ENCODE measurements at regions not wholly inside any gene's neighbourhood (a gene's known extent, or its start where the extent isn't known, plus 50 kb on each side); places are given as distances from the start of the nearest gene placed in this dataset.

DNA sequence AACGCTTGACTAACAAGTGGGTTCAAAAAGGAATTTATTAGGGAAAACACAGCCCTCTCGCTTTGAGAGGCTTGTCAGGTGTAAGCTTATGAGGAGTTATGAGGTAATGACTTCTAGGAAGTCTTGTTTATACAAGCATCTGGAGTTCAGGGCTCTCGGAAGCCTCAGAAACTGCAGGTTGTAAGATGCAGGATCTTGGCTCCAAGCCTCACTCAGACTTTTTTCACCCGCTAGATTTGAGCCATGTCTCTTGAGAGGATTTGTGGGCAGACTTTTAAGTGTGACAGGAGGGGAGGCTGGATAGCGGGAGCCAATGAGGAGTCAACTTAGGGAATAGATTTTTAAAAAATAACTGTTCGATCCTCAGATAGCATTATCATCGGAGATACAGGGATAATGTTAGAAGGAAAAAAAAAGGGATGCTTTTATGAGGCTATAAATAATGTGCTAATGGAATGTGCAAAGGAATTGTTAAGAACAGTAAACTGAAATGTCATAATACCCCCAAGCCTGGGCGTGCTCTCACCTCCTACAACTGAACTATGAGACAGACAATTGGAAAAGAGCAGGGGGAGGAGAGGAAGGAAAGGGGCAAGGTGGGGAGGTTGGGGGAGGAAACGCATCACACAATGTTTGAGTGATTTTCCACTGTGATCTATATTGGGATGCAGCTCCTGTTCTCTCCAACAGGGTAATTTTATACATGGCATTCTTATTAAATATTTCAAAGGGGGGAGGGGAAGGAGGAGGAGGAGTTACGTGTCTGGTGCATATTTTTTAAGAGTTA lies 107.4 kb upstream of the ESRRG start:
- Histone ChIP-seq H3K4me2 (ENCODE audit: low read length) (no peak overlapping the region), H3K27ac (ENCODE audit: low read length) (no peak overlapping the region), H2AFZ (ENCODE audit: low read depth, low read length) (no peak overlapping the region), H4K20me1 (ENCODE audit: insufficient read depth, low read length) (no peaks in the 10 kb centered on the region), H3K4me1 (ENCODE audit: low read length) (no peaks in the 10 kb centered on the region), H3K27me3 (ENCODE audit: low read depth, low read length) (no peaks in the 10 kb centered on the region), H3K36me3 (replicated peaks; ENCODE audit: low read depth, low read length) (no peaks in the 10 kb centered on the region), H3K79me2 (ENCODE audit: low read length) (no peaks in the 10 kb centered on the region), H3K4me3 (ENCODE audit: low read length) (no peak overlapping the region), H3K9ac (ENCODE audit: low read length) (no peak overlapping the region), H3K9me3 (ENCODE audit: insufficient read depth, low read length) (no peaks in the 10 kb centered on the region)
- TF ChIP-seq, protein P1, sequence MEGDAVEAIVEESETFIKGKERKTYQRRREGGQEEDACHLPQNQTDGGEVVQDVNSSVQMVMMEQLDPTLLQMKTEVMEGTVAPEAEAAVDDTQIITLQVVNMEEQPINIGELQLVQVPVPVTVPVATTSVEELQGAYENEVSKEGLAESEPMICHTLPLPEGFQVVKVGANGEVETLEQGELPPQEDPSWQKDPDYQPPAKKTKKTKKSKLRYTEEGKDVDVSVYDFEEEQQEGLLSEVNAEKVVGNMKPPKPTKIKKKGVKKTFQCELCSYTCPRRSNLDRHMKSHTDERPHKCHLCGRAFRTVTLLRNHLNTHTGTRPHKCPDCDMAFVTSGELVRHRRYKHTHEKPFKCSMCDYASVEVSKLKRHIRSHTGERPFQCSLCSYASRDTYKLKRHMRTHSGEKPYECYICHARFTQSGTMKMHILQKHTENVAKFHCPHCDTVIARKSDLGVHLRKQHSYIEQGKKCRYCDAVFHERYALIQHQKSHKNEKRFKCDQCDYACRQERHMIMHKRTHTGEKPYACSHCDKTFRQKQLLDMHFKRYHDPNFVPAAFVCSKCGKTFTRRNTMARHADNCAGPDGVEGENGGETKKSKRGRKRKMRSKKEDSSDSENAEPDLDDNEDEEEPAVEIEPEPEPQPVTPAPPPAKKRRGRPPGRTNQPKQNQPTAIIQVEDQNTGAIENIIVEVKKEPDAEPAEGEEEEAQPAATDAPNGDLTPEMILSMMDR (IDR thresholded peaks at IDR 0.05; ENCODE audit: low read depth, low read length) = no peak
- no peak for TF ChIP-seq EZH2phosphoT487 (IDR thresholded peaks at IDR 0.05; ENCODE audit: low read depth)

DNA sequence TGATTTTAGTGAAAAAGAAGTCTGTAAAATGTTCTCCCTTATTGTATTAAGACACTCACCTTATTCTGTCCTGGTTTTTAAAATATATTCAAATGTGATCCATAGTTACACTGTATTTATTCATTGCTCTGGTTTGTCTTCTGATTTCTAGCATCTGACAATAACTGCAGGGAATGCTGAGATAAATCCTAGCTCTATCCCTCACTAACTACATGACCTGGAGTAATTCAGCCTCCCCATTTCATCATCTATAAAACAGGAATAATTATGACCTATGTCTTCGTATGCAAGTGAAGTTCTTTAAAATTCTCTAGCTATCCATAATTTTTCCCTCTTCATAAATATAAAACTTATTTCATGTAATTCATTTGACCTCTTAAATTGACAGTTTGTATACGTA lies 104.0 kb upstream of the ESRRG start:
- H3K4me1 ChIP-seq (ENCODE audit: low read length) = no peaks in the 10 kb centered on the region
- H3K9ac ChIP-seq (ENCODE audit: low read length) = no peak overlapping the region
- TF ChIP-seq, protein P1 (IDR thresholded peaks at IDR 0.05; ENCODE audit: low read depth, low read length) = no peak
- TF ChIP-seq EZH2phosphoT487 (IDR thresholded peaks at IDR 0.05; ENCODE audit: low read depth) = no peak
- no peaks in the 10 kb centered on the region for H3K27me3 ChIP-seq (ENCODE audit: low read depth, low read length)
- H3K79me2 ChIP-seq (ENCODE audit: low read length) = no peaks in the 10 kb centered on the region
- no peak overlapping the region for H3K4me2 ChIP-seq (ENCODE audit: low read length)
- no peaks in the 10 kb centered on the region for H3K9me3 ChIP-seq (ENCODE audit: insufficient read depth, low read length)
- no peak overlapping the region for H3K4me3 ChIP-seq (ENCODE audit: low read length)
- no peak overlapping the region for H2AFZ ChIP-seq (ENCODE audit: low read depth, low read length)
- no peak overlapping the region for H3K27ac ChIP-seq (ENCODE audit: low read length)
- no peaks in the 10 kb centered on the region for H4K20me1 ChIP-seq (ENCODE audit: insufficient read depth, low read length)
- H3K36me3 ChIP-seq (replicated peaks; ENCODE audit: low read depth, low read length) = no peaks in the 10 kb centered on the region

- Histone ChIP-seq H3K27ac (ENCODE audit: low read length) (no peak overlapping the region), H3K36me3 (replicated peaks; ENCODE audit: low read depth, low read length) (no peaks in the 10 kb centered on the region), H3K9ac (ENCODE audit: low read length) (no peak overlapping the region), H3K27me3 (ENCODE audit: low read depth, low read length) (no peaks in the 10 kb centered on the region), H3K4me1 (ENCODE audit: low read length) (no peaks in the 10 kb centered on the region), H4K20me1 (ENCODE audit: insufficient read depth, low read length) (no peaks in the 10 kb centered on the region), H3K9me3 (ENCODE audit: insufficient read depth, low read length) (no peaks in the 10 kb centered on the region), H2AFZ (ENCODE audit: low read depth, low read length) (no peak overlapping the region), H3K4me3 (ENCODE audit: low read length) (no peak overlapping the region), H3K79me2 (ENCODE audit: low read length) (no peaks in the 10 kb centered on the region), H3K4me2 (ENCODE audit: low read length) (no peak overlapping the region)
- TF ChIP-seq EZH2phosphoT487 (IDR thresholded peaks at IDR 0.05; ENCODE audit: low read depth) = no peak
- TF ChIP-seq, protein P1 (IDR thresholded peaks at IDR 0.05; ENCODE audit: low read depth, low read length) = no peak
Observed at GRCh38 chr1:216826646-216827045, 103.4 kb upstream of the ESRRG start.

DNA sequence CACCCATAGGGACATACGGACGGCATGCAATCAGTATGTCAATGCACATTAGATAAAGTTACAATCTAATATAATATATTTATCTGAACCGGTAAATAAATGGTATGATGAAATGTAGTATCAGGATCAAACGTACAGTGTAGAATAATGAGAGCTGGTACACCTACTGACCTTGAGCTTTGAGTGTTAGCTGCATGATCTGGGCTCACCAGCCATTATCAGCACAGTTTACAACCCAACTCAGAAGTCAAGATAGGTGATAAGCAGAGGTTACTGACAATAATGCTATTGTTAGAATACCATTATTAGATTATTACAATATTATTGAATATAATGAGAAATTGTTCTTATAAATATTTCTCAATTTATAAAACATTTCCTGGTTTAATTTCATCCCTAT lies 103.0 kb upstream of the ESRRG start:
- Histone ChIP-seq H3K9me3 (ENCODE audit: insufficient read depth, low read length) (no peaks in the 10 kb centered on the region), H2AFZ (ENCODE audit: low read depth, low read length) (no peak overlapping the region), H3K27me3 (ENCODE audit: low read depth, low read length) (no peaks in the 10 kb centered on the region), H3K36me3 (replicated peaks; ENCODE audit: low read depth, low read length) (no peaks in the 10 kb centered on the region), H4K20me1 (ENCODE audit: insufficient read depth, low read length) (no peaks in the 10 kb centered on the region), H3K9ac (ENCODE audit: low read length) (no peak overlapping the region), H3K27ac (ENCODE audit: low read length) (no peak overlapping the region), H3K79me2 (ENCODE audit: low read length) (no peaks in the 10 kb centered on the region), H3K4me3 (ENCODE audit: low read length) (no peak overlapping the region), H3K4me1 (ENCODE audit: low read length) (no peaks in the 10 kb centered on the region), H3K4me2 (ENCODE audit: low read length) (no peak overlapping the region)
- TF ChIP-seq, protein P1 (IDR thresholded peaks at IDR 0.05; ENCODE audit: low read depth, low read length) = no peak

All from OCI-LY3 (cell line).